ENCODE measurements at regions not wholly inside any gene's neighbourhood (a gene's known extent, or its start where the extent isn't known, plus 50 kb on each side); places are given as distances from the start of the nearest gene placed in this dataset.

- no peaks in the 10 kb centered on the region for H3K36me3 ChIP-seq (ENCODE audit: control insufficient read depth, insufficient read depth, low read length)
- WGBS (ENCODE audit: insufficient coverage): 58% methylated on average over 7 of the region's 8 CpGs
- DNase-seq (ENCODE audit: low read depth in 4 of 6, low spot score in 6 of 6): no peak
- H3K9me3 ChIP-seq (ENCODE audit: control insufficient read depth, insufficient read depth, low read length): no peaks in the 10 kb centered on the region
- H3K27me3 ChIP-seq (ENCODE audit: control insufficient read depth, insufficient read depth, low read length): no peaks in the 10 kb centered on the region
- H3K27ac ChIP-seq (ENCODE audit: low read depth, low read length): no peak overlapping the region
- no peak overlapping the region for H3K4me3 ChIP-seq (ENCODE audit: low read depth, low read length)
- no peaks in the 10 kb centered on the region for H3K4me1 ChIP-seq (ENCODE audit: control insufficient read depth, insufficient read depth, low read length)
Measured at GRCh38 chr12:118549510-118549980, 173.2 kb downstream of the SUDS3 start.

- 70% methylated on average over 5 of the region's 5 CpGs for WGBS (ENCODE audit: insufficient coverage)
- no peaks in the 10 kb centered on the region for H3K4me1 ChIP-seq (ENCODE audit: control insufficient read depth, insufficient read depth, low read length)
Measured at GRCh38 chr12:118553856-118554504, 177.6 kb downstream of the SUDS3 start.

GRCh38 chr12:118558941-118559340, 182.6 kb downstream of the SUDS3 start:
- Histone ChIP-seq H3K9me3 (ENCODE audit: control insufficient read depth, insufficient read depth, low read length) (no peaks in the 10 kb centered on the region), H3K36me3 (ENCODE audit: control insufficient read depth, insufficient read depth, low read length) (no peaks in the 10 kb centered on the region), H3K4me1 (ENCODE audit: control insufficient read depth, insufficient read depth, low read length) (no peaks in the 10 kb centered on the region), H3K4me3 (ENCODE audit: low read depth, low read length) (no peak overlapping the region), H3K27ac (ENCODE audit: low read depth, low read length) (no peak overlapping the region), H3K27me3 (ENCODE audit: control insufficient read depth, insufficient read depth, low read length) (no peaks in the 10 kb centered on the region)
- 75% methylated on average over 1 of the region's 4 CpGs for WGBS (ENCODE audit: insufficient coverage)
- DNase-seq (ENCODE audit: low read depth in 4 of 6, low spot score in 6 of 6): peak in 1 of 6 donors; percentile 58

More at GRCh38 chr12:118553856-118554504, 177.6 kb downstream of the SUDS3 start:
- Histone ChIP-seq H3K4me3 (ENCODE audit: low read depth, low read length) (no peak overlapping the region), H3K27me3 (ENCODE audit: control insufficient read depth, insufficient read depth, low read length) (no peaks in the 10 kb centered on the region), H3K9me3 (ENCODE audit: control insufficient read depth, insufficient read depth, low read length) (no peaks in the 10 kb centered on the region), H3K27ac (ENCODE audit: low read depth, low read length) (no peak overlapping the region), H3K36me3 (ENCODE audit: control insufficient read depth, insufficient read depth, low read length) (no peaks in the 10 kb centered on the region)
- DNase-seq (ENCODE audit: low read depth in 4 of 6, low spot score in 6 of 6): no peak

- WGBS (ENCODE audit: insufficient coverage): 56% methylated on average over 2 of the region's 4 CpGs
- no peaks in the 10 kb centered on the region for H3K36me3 ChIP-seq (ENCODE audit: control insufficient read depth, insufficient read depth, low read length)
Measured at GRCh38 chr12:118560733-118561132, 184.4 kb downstream of the SUDS3 start.

GRCh38 chr12:118571730-118572129, 195.4 kb downstream of the SUDS3 start:
- Histone ChIP-seq H3K4me3 (ENCODE audit: low read depth, low read length) (no peak overlapping the region), H3K27ac (ENCODE audit: low read depth, low read length) (no peak overlapping the region), H3K36me3 (ENCODE audit: control insufficient read depth, insufficient read depth, low read length) (no peaks in the 10 kb centered on the region), H3K4me1 (ENCODE audit: control insufficient read depth, insufficient read depth, low read length) (no peaks in the 10 kb centered on the region), H3K9me3 (ENCODE audit: control insufficient read depth, insufficient read depth, low read length) (no peaks in the 10 kb centered on the region), H3K27me3 (ENCODE audit: control insufficient read depth, insufficient read depth, low read length) (no peaks in the 10 kb centered on the region)
- no peak for DNase-seq (ENCODE audit: low read depth in 4 of 6, low spot score in 6 of 6)
- WGBS (ENCODE audit: insufficient coverage): 93% methylated on average over 4 of the region's 5 CpGs

More at GRCh38 chr12:118560733-118561132, 184.4 kb downstream of the SUDS3 start:
- no peak for DNase-seq (ENCODE audit: low read depth in 4 of 6, low spot score in 6 of 6)
- H3K4me1 ChIP-seq (ENCODE audit: control insufficient read depth, insufficient read depth, low read length): no peaks in the 10 kb centered on the region
- H3K27me3 ChIP-seq (ENCODE audit: control insufficient read depth, insufficient read depth, low read length): no peaks in the 10 kb centered on the region
- no peaks in the 10 kb centered on the region for H3K9me3 ChIP-seq (ENCODE audit: control insufficient read depth, insufficient read depth, low read length)
- no peak overlapping the region for H3K4me3 ChIP-seq (ENCODE audit: low read depth, low read length)
- no peak overlapping the region for H3K27ac ChIP-seq (ENCODE audit: low read depth, low read length)

GRCh38 chr12:118574288-118574687, 197.9 kb downstream of the SUDS3 start:
- no peaks in the 10 kb centered on the region for H3K27me3 ChIP-seq (ENCODE audit: control insufficient read depth, insufficient read depth, low read length)

GRCh38 chr12:118575730-118576129, 199.4 kb downstream of the SUDS3 start:
- no peak overlapping the region for H3K4me3 ChIP-seq (ENCODE audit: low read depth, low read length)
- no peaks in the 10 kb centered on the region for H3K36me3 ChIP-seq (ENCODE audit: control insufficient read depth, insufficient read depth, low read length)
- no peak for DNase-seq (ENCODE audit: low read depth in 4 of 6, low spot score in 6 of 6)
- no peaks in the 10 kb centered on the region for H3K9me3 ChIP-seq (ENCODE audit: control insufficient read depth, insufficient read depth, low read length)
- no peak overlapping the region for H3K27ac ChIP-seq (ENCODE audit: low read depth, low read length)
- 98% methylated on average over 2 of the region's 2 CpGs for WGBS (ENCODE audit: insufficient coverage)
- H3K4me1 ChIP-seq (ENCODE audit: control insufficient read depth, insufficient read depth, low read length): no peaks in the 10 kb centered on the region
- H3K27me3 ChIP-seq (ENCODE audit: control insufficient read depth, insufficient read depth, low read length): no peaks in the 10 kb centered on the region

More at GRCh38 chr12:118574288-118574687, 197.9 kb downstream of the SUDS3 start:
- no peak overlapping the region for H3K27ac ChIP-seq (ENCODE audit: low read depth, low read length)
- 89% methylated on average over 2 of the region's 3 CpGs for WGBS (ENCODE audit: insufficient coverage)
- no peaks in the 10 kb centered on the region for H3K36me3 ChIP-seq (ENCODE audit: control insufficient read depth, insufficient read depth, low read length)
- peak in 1 of 6 donors; percentile 86 for DNase-seq (ENCODE audit: low read depth in 4 of 6, low spot score in 6 of 6)
- no peaks in the 10 kb centered on the region for H3K4me1 ChIP-seq (ENCODE audit: control insufficient read depth, insufficient read depth, low read length)
- H3K4me3 ChIP-seq (ENCODE audit: low read depth, low read length): no peak overlapping the region
- H3K9me3 ChIP-seq (ENCODE audit: control insufficient read depth, insufficient read depth, low read length): no peaks in the 10 kb centered on the region

- H3K27ac ChIP-seq (ENCODE audit: low read depth, low read length): no peak overlapping the region
- no peaks in the 10 kb centered on the region for H3K27me3 ChIP-seq (ENCODE audit: control insufficient read depth, insufficient read depth, low read length)
- H3K4me3 ChIP-seq (ENCODE audit: low read depth, low read length): no peak overlapping the region
- H3K4me1 ChIP-seq (ENCODE audit: control insufficient read depth, insufficient read depth, low read length): no peaks in the 10 kb centered on the region
- DNase-seq (ENCODE audit: low read depth in 4 of 6, low spot score in 6 of 6): peak in 1 of 6 donors; percentile 93
- H3K36me3 ChIP-seq (ENCODE audit: control insufficient read depth, insufficient read depth, low read length): no peaks in the 10 kb centered on the region
- H3K9me3 ChIP-seq (ENCODE audit: control insufficient read depth, insufficient read depth, low read length): no peaks in the 10 kb centered on the region
- no CpG with 5 or more reads among the region's 1 CpG for WGBS (ENCODE audit: insufficient coverage)
Measured at GRCh38 chr12:118581371-118581770, 205.0 kb downstream of the SUDS3 start.

- Histone ChIP-seq H3K4me3 (ENCODE audit: low read depth, low read length) (no peak overlapping the region), H3K27me3 (ENCODE audit: control insufficient read depth, insufficient read depth, low read length) (no peaks in the 10 kb centered on the region), H3K4me1 (ENCODE audit: control insufficient read depth, insufficient read depth, low read length) (no peaks in the 10 kb centered on the region), H3K36me3 (ENCODE audit: control insufficient read depth, insufficient read depth, low read length) (no peaks in the 10 kb centered on the region), H3K27ac (ENCODE audit: low read depth, low read length) (no peak overlapping the region), H3K9me3 (ENCODE audit: control insufficient read depth, insufficient read depth, low read length) (no peaks in the 10 kb centered on the region)
- WGBS (ENCODE audit: insufficient coverage): 94% methylated on average over 3 of the region's 4 CpGs
- DNase-seq (ENCODE audit: low read depth in 4 of 6, low spot score in 6 of 6): no peak
Measured at GRCh38 chr12:118582863-118583262, 206.5 kb downstream of the SUDS3 start.

- Histone ChIP-seq H3K27me3 (ENCODE audit: control insufficient read depth, insufficient read depth, low read length) (no peaks in the 10 kb centered on the region), H3K4me1 (ENCODE audit: control insufficient read depth, insufficient read depth, low read length) (no peaks in the 10 kb centered on the region), H3K36me3 (ENCODE audit: control insufficient read depth, insufficient read depth, low read length) (no peaks in the 10 kb centered on the region), H3K4me3 (ENCODE audit: low read depth, low read length) (no peak overlapping the region), H3K9me3 (ENCODE audit: control insufficient read depth, insufficient read depth, low read length) (no peaks in the 10 kb centered on the region), H3K27ac (ENCODE audit: low read depth, low read length) (no peak overlapping the region)
- DNase-seq (ENCODE audit: low read depth in 4 of 6, low spot score in 6 of 6): no peak
- no CpG with 5 or more reads among the region's 1 CpG for WGBS (ENCODE audit: insufficient coverage)
Measured at GRCh38 chr12:118586433-118586832, 210.1 kb downstream of the SUDS3 start.

All from spinal cord (tissue), 9 donors.